Thyroid gland (tissue), 4 donors: ENCODE measurements at regions not wholly inside any gene's neighbourhood (a gene's known extent, or its start where the extent isn't known, plus 50 kb on each side); places are given as distances from the start of the nearest gene placed in this dataset.

ENCODE experiments used
- DNase-seq, 2 donors: peaks; one replicate each; pipeline ENCODE4 v3.0.0-alpha.2; 2019
- H3K27ac ChIP-seq, 3 donors: fragments of 200-600 bp; sonication (generic); 1 replicate in 2 of 3; 2 replicates in 1 of 3; pipeline ENCODE4 v1.5.1; 2016 to 2019; ENCODE audit warnings: mild to moderate bottlenecking in 1 of 3, moderate library complexity in 1 of 3
- H3K27me3 ChIP-seq: fragments of 200-600 bp; sonication (generic); one replicate; pipeline ENCODE4 v1.5.1; 2019
- H3K36me3 ChIP-seq, 2 donors: fragments of 200-600 bp; sonication (generic); one replicate each; pipeline ENCODE4 v1.5.1; 2016 to 2019
- H3K4me1 ChIP-seq, 2 donors: fragments of 200-600 bp; sonication (generic); one replicate each; pipeline ENCODE4 v1.5.1; 2017 to 2019
- H3K4me3 ChIP-seq, 3 donors: fragments of 200-600 bp; sonication (generic); replicated peaks in 1 of 3; 1 replicate in 2 of 3; 2 replicates in 1 of 3; pipeline ENCODE4 v1.5.1; 2016; ENCODE audit warnings: mild to moderate bottlenecking in 1 of 3
- H3K9me3 ChIP-seq: fragments of 200-600 bp; sonication (generic); one replicate; pipeline ENCODE4 v1.5.1; 2017
- CTCF ChIP-seq, 6 experiments: fragments of 200-600 bp in 3 of 6; fragments of 450-650 bp in 3 of 6; sonication (generic) in 3 of 6; IDR thresholded peaks; one replicate each; pipeline ENCODE4 v1.5.1; 2016 to 2019; ENCODE audit warnings: antibody characterized with exemption in 6 of 6, mild to moderate bottlenecking in 2 of 6, inconsistent platforms in 1 of 6, moderate library complexity in 1 of 6
- POLR2A ChIP-seq, 2 donors: fragments of 450-650 bp; IDR thresholded peaks; one replicate each; pipeline ENCODE4 v1.6.1; 2017; ENCODE audit warnings: antibody characterized with exemption in 2 of 2, mild to moderate bottlenecking in 2 of 2, moderate library complexity in 1 of 2
- WGBS, 2 donors: methylation state at CpG; one replicate each; pipeline ENCODE4 v1.1.5; 2017; 5-methylcytosine and 5-hydroxymethylcytosine counted together
- intact Hi-C: fragments of 100-400 bp; cut with DNase I; formaldehyde crosslinking; loops from one replicate; pipeline ENCODE4 v1.15.1; 2023

GRCh38 chr14:24725311-24725710 lies 91.3 kb upstream of the GZMB start:
- intact Hi-C loops: loop anchor here (10.0 kb wide), 1 partner anchor 679 kb away; no protein-coding TSS in a partner anchor
- Histone ChIP-seq H3K4me1 (no peaks in the 10 kb centered on the region), H3K27me3 (no peaks in the 10 kb centered on the region), H3K27ac (no peak overlapping the region), H3K9me3 (no peaks in the 10 kb centered on the region), H3K36me3 (no peaks in the 10 kb centered on the region), H3K4me3 (no peak overlapping the region)
- no peak for DNase-seq
- 42 to 46% methylated on average over 3 of the region's 3 CpGs for whole genome bisulfite sequencing, 2 donors
- TF ChIP-seq POLR2A (IDR thresholded peaks at IDR 0.05) (no peak), CTCF (IDR thresholded peaks at IDR 0.05) (no peak)

GRCh38 chr14:24721775-24722174 lies 87.8 kb upstream of the GZMB start:
- WGBS, 2 donors: 61% methylated on average over 3 of the region's 3 CpGs
- intact Hi-C loops: loop anchor here (10.0 kb wide), 1 partner anchor 683 kb away; no protein-coding TSS in a partner anchor
- Histone ChIP-seq H3K9me3 (no peaks in the 10 kb centered on the region), H3K4me3 (no peak overlapping the region), H3K36me3 (no peaks in the 10 kb centered on the region), H3K4me1 (no peaks in the 10 kb centered on the region), H3K27ac (no peak overlapping the region), H3K27me3 (no peaks in the 10 kb centered on the region)
- TF ChIP-seq CTCF (IDR thresholded peaks at IDR 0.05): no peak
- no peak for TF ChIP-seq POLR2A (IDR thresholded peaks at IDR 0.05)
- no peak for DNase-seq

GRCh38 chr14:24715239-24715638 lies 81.2 kb upstream of the GZMB start:
- TF ChIP-seq CTCF (IDR thresholded peaks at IDR 0.05): no peak
- TF ChIP-seq POLR2A (IDR thresholded peaks at IDR 0.05): no peak

GRCh38 chr14:24713404-24713803 lies 79.4 kb upstream of the GZMB start:
- Histone ChIP-seq H3K36me3 (no peaks in the 10 kb centered on the region), H3K9me3 (no peaks in the 10 kb centered on the region), H3K4me3 (no peak overlapping the region), H3K27me3 (no peaks in the 10 kb centered on the region), H3K27ac (no peak overlapping the region), H3K4me1 (no peaks in the 10 kb centered on the region)
- intact Hi-C loops: no loop called here
- no peak for DNase-seq
- 70 to 76% methylated on average over 4 of the region's 4 CpGs for WGBS, 2 donors
- no peak for TF ChIP-seq CTCF (IDR thresholded peaks at IDR 0.05)

More at GRCh38 chr14:24715239-24715638, 81.2 kb upstream of the GZMB start:
- Histone ChIP-seq H3K27me3 (no peaks in the 10 kb centered on the region), H3K9me3 (no peaks in the 10 kb centered on the region), H3K27ac (no peak overlapping the region), H3K36me3 (no peaks in the 10 kb centered on the region), H3K4me1 (no peaks in the 10 kb centered on the region), H3K4me3 (no peak overlapping the region)
- no peak for DNase-seq
- WGBS, 2 donors: 78 to 87% methylated on average over 2 of the region's 2 CpGs
- intact Hi-C loops: no loop called here

- H3K27ac ChIP-seq: no peak overlapping the region
- no peak for DNase-seq
- WGBS, 2 donors: 85 to 91% methylated on average over 6 of the region's 6 CpGs
- intact Hi-C loops: no loop called here
- H3K27me3 ChIP-seq: no peaks in the 10 kb centered on the region
- H3K4me3 ChIP-seq: no peak overlapping the region
- H3K4me1 ChIP-seq: no peaks in the 10 kb centered on the region
- H3K36me3 ChIP-seq: no peaks in the 10 kb centered on the region
- no peaks in the 10 kb centered on the region for H3K9me3 ChIP-seq
- no peak for TF ChIP-seq POLR2A (IDR thresholded peaks at IDR 0.05)
- no peak for TF ChIP-seq CTCF (IDR thresholded peaks at IDR 0.05)
Observed at GRCh38 chr14:24712909-24713308, 78.9 kb upstream of the GZMB start.
